T-helper 17 cell (primary cell): ENCODE measurements at regions not wholly inside any gene's neighbourhood (a gene's known extent, or its start where the extent isn't known, plus 50 kb on each side); places are given as distances from the start of the nearest gene placed in this dataset.

Experiments used
- ATAC-seq: fragments of 150-1000 bp; cut with Tn5 transposase; 2 replicates; pipeline ENCODE4 v1.10.0; 2021; ENCODE audit warnings: mild to moderate bottlenecking, moderate library complexity
- DNase-seq, 3 donors: peaks; one replicate each; pipeline versions ENCODE4 v3.0.0 to v3.0.0-alpha.2; 2020 to 2021
- H3K9me3 ChIP-seq: one replicate; pipeline ENCODE4 v1.7.0; 2013; ENCODE audit warnings: low read length, mild to moderate bottlenecking; ENCODE audit not compliant: control insufficient read depth, poor library complexity, severe bottlenecking
- H3K27ac Mint-ChIP-seq: one replicate; pipeline ENCODE4 v1.8.0; 2022; ENCODE audit warnings: mild to moderate bottlenecking, moderate library complexity, mixed read lengths
- H3K27me3 Mint-ChIP-seq: one replicate; pipeline ENCODE4 v1.8.0; 2022; ENCODE audit warnings: mixed read lengths
- H3K36me3 Mint-ChIP-seq: one replicate; pipeline ENCODE4 v1.8.0; 2022; ENCODE audit warnings: low read depth, mixed read lengths
- H3K4me1 Mint-ChIP-seq: one replicate; pipeline ENCODE4 v1.8.0; 2022; ENCODE audit warnings: mild to moderate bottlenecking, mixed read lengths
- H3K4me3 Mint-ChIP-seq: one replicate; pipeline ENCODE4 v1.8.0; 2022; ENCODE audit warnings: mild to moderate bottlenecking, moderate library complexity, mixed read lengths

GRCh38 chr11:37621662-37622061, 1023.6 kb upstream of the RAG2 start:
- Mint-ChIP-seq H3K4me3 (no peak overlapping the region), H3K36me3 (no peaks in the 10 kb centered on the region), H3K27me3 (no peaks in the 10 kb centered on the region), H3K27ac (no peak overlapping the region), H3K4me1 (no peaks in the 10 kb centered on the region)
- no peaks in the 10 kb centered on the region for H3K9me3 ChIP-seq
- ATAC-seq (no peak), DNase-seq (no peak)

GRCh38 chr11:37616291-37616690, 1018.3 kb upstream of the RAG2 start:
- Mint-ChIP-seq H3K27me3 (no peaks in the 10 kb centered on the region), H3K4me1 (no peaks in the 10 kb centered on the region), H3K27ac (no peak overlapping the region), H3K36me3 (no peaks in the 10 kb centered on the region), H3K4me3 (no peak overlapping the region)
- ATAC-seq (no peak), DNase-seq (no peak)
- no peaks in the 10 kb centered on the region for H3K9me3 ChIP-seq

GRCh38 chr11:37613031-37613430, 1015.0 kb upstream of the RAG2 start:
- no peak overlapping the region for H3K4me3 Mint-ChIP-seq

GRCh38 chr11:37612146-37612545, 1014.1 kb upstream of the RAG2 start:
- Mint-ChIP-seq H3K4me3 (no peak overlapping the region), H3K36me3 (no peaks in the 10 kb centered on the region), H3K27ac (no peak overlapping the region), H3K27me3 (no peaks in the 10 kb centered on the region), H3K4me1 (no peaks in the 10 kb centered on the region)
- no peaks in the 10 kb centered on the region for H3K9me3 ChIP-seq
- DNase-seq (no peak), ATAC-seq (no peak)

More at GRCh38 chr11:37613031-37613430, 1015.0 kb upstream of the RAG2 start:
- H3K27ac Mint-ChIP-seq = no peak overlapping the region
- H3K9me3 ChIP-seq = no peaks in the 10 kb centered on the region
- no peaks in the 10 kb centered on the region for H3K27me3 Mint-ChIP-seq
- DNase-seq (no peak), ATAC-seq (no peak)
- no peaks in the 10 kb centered on the region for H3K36me3 Mint-ChIP-seq
- no peaks in the 10 kb centered on the region for H3K4me1 Mint-ChIP-seq

- no peaks in the 10 kb centered on the region for H3K9me3 ChIP-seq
- H3K36me3 Mint-ChIP-seq = no peaks in the 10 kb centered on the region
- H3K27ac Mint-ChIP-seq = no peak overlapping the region
- H3K27me3 Mint-ChIP-seq = no peaks in the 10 kb centered on the region
- ATAC-seq = no peak
- H3K4me3 Mint-ChIP-seq = no peak overlapping the region
- H3K4me1 Mint-ChIP-seq = no peaks in the 10 kb centered on the region
- DNase-seq = no peak
Observed at GRCh38 chr11:37605229-37605628, 1007.2 kb upstream of the RAG2 start.

- ATAC-seq (no peak), DNase-seq (no peak)
- no peaks in the 10 kb centered on the region for H3K27me3 Mint-ChIP-seq
- H3K9me3 ChIP-seq = no peaks in the 10 kb centered on the region
- no peak overlapping the region for H3K27ac Mint-ChIP-seq
- no peaks in the 10 kb centered on the region for H3K4me1 Mint-ChIP-seq
- H3K36me3 Mint-ChIP-seq = no peaks in the 10 kb centered on the region
- no peak overlapping the region for H3K4me3 Mint-ChIP-seq
Observed at GRCh38 chr11:37598381-37598780, 1000.3 kb upstream of the RAG2 start.

- Mint-ChIP-seq H3K27ac (no peak overlapping the region), H3K36me3 (no peaks in the 10 kb centered on the region), H3K4me1 (no peaks in the 10 kb centered on the region), H3K4me3 (no peak overlapping the region), H3K27me3 (no peaks in the 10 kb centered on the region)
- H3K9me3 ChIP-seq = peaks cover 3% of the 10 kb centered on the region
- no peak for ATAC-seq
- DNase-seq = no peak
Observed at GRCh38 chr11:37597776-37598175, 999.7 kb upstream of the RAG2 start.

GRCh38 chr11:37595845-37596244, 997.8 kb upstream of the RAG2 start:
- no peak overlapping the region for H3K27ac Mint-ChIP-seq
- DNase-seq (no peak), ATAC-seq (no peak)
- peaks cover 3% of the 10 kb centered on the region for H3K9me3 ChIP-seq
- no peaks in the 10 kb centered on the region for H3K4me1 Mint-ChIP-seq
- H3K27me3 Mint-ChIP-seq = no peaks in the 10 kb centered on the region
- H3K4me3 Mint-ChIP-seq = no peak overlapping the region
- no peaks in the 10 kb centered on the region for H3K36me3 Mint-ChIP-seq

GRCh38 chr11:37574361-37574760, 976.3 kb upstream of the RAG2 start:
- no peaks in the 10 kb centered on the region for H3K9me3 ChIP-seq
- DNase-seq = no peak
- Mint-ChIP-seq H3K4me1 (no peaks in the 10 kb centered on the region), H3K27ac (no peak overlapping the region), H3K4me3 (no peak overlapping the region), H3K27me3 (no peaks in the 10 kb centered on the region), H3K36me3 (no peaks in the 10 kb centered on the region)
- ATAC-seq = no peak

- H3K4me1 Mint-ChIP-seq = no peaks in the 10 kb centered on the region
- H3K27ac Mint-ChIP-seq = no peak overlapping the region
- H3K27me3 Mint-ChIP-seq = no peaks in the 10 kb centered on the region
- no peaks in the 10 kb centered on the region for H3K36me3 Mint-ChIP-seq
- H3K9me3 ChIP-seq = no peaks in the 10 kb centered on the region
- DNase-seq = no peak
- no peak for ATAC-seq
- H3K4me3 Mint-ChIP-seq = no peak overlapping the region
Observed at GRCh38 chr11:37572491-37573171, 974.6 kb upstream of the RAG2 start.

- no peak overlapping the region for H3K4me3 Mint-ChIP-seq
- H3K27ac Mint-ChIP-seq = no peak overlapping the region
- H3K27me3 Mint-ChIP-seq = no peaks in the 10 kb centered on the region
- no peaks in the 10 kb centered on the region for H3K9me3 ChIP-seq
- no peak for ATAC-seq
- DNase-seq = no peak
- H3K36me3 Mint-ChIP-seq = no peaks in the 10 kb centered on the region
- no peaks in the 10 kb centered on the region for H3K4me1 Mint-ChIP-seq
Observed at GRCh38 chr11:37571246-37571645, 973.2 kb upstream of the RAG2 start.

GRCh38 chr11:37560991-37561390, 963.0 kb upstream of the RAG2 start:
- no peaks in the 10 kb centered on the region for H3K27me3 Mint-ChIP-seq
- no peak overlapping the region for H3K4me3 Mint-ChIP-seq
- H3K36me3 Mint-ChIP-seq = no peaks in the 10 kb centered on the region
- ATAC-seq (no peak), DNase-seq (no peak)
- H3K4me1 Mint-ChIP-seq = no peaks in the 10 kb centered on the region
- H3K27ac Mint-ChIP-seq = no peak overlapping the region
- no peaks in the 10 kb centered on the region for H3K9me3 ChIP-seq

GRCh38 chr11:37560346-37560745, 962.3 kb upstream of the RAG2 start:
- no peaks in the 10 kb centered on the region for H3K9me3 ChIP-seq
- no peaks in the 10 kb centered on the region for H3K4me1 Mint-ChIP-seq
- ATAC-seq (no peak), DNase-seq (no peak)
- no peak overlapping the region for H3K4me3 Mint-ChIP-seq
- H3K27ac Mint-ChIP-seq = no peak overlapping the region
- no peaks in the 10 kb centered on the region for H3K36me3 Mint-ChIP-seq
- no peaks in the 10 kb centered on the region for H3K27me3 Mint-ChIP-seq

- Mint-ChIP-seq H3K27me3 (no peaks in the 10 kb centered on the region), H3K36me3 (no peaks in the 10 kb centered on the region), H3K27ac (no peak overlapping the region), H3K4me3 (no peak overlapping the region), H3K4me1 (no peaks in the 10 kb centered on the region)
- DNase-seq = no peak
- ATAC-seq = no peak
- H3K9me3 ChIP-seq = no peaks in the 10 kb centered on the region
Observed at GRCh38 chr11:37558619-37559210, 960.7 kb upstream of the RAG2 start.
